GM12865 (cell line): ENCODE measurements at regions not wholly inside any gene's neighbourhood (a gene's known extent, or its start where the extent isn't known, plus 50 kb on each side); places are given as distances from the start of the nearest gene placed in this dataset.

Source experiments
- DNase-seq: peaks from one replicate; pipeline ENCODE4 v3.0.0; 2010; ENCODE audit warnings: low read depth
- H3K4me3 ChIP-seq: 2 replicates; pipeline ENCODE4 v1.5.1; 2011; ENCODE audit warnings: mild to moderate bottlenecking, low read depth, low read length, control low read depth
- TF ChIP-seq, protein P1 (sequence below): IDR thresholded peaks from 2 replicates; pipeline ENCODE4 v1.5.1; 2011; ENCODE audit warnings: low read length, control low read depth, low read depth, inconsistent platforms; ENCODE audit not compliant: insufficient read depth; ENCODE audit errors: missing control alignments

DNA sequence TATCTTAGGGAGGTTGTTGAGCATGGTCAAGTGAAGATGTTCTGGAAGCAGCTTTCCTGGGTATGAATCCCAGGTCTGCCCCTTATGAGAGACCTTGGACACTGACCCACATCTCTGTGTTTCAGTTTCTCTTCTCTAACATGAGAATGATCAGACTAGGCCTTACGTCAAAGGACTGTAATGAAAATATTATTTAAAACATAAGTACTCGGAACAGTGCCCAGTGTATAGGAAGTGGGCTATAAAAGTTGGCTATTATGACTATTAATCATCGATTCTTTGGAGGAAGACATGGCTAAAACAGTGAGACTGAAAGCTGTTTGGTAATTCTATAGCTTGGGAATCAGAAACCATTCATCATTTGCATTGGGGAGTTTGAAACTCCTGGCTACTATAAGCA, 65.3 kb upstream of the MYO10 start:
- DNase-seq: no peak
- TF ChIP-seq, protein P1, sequence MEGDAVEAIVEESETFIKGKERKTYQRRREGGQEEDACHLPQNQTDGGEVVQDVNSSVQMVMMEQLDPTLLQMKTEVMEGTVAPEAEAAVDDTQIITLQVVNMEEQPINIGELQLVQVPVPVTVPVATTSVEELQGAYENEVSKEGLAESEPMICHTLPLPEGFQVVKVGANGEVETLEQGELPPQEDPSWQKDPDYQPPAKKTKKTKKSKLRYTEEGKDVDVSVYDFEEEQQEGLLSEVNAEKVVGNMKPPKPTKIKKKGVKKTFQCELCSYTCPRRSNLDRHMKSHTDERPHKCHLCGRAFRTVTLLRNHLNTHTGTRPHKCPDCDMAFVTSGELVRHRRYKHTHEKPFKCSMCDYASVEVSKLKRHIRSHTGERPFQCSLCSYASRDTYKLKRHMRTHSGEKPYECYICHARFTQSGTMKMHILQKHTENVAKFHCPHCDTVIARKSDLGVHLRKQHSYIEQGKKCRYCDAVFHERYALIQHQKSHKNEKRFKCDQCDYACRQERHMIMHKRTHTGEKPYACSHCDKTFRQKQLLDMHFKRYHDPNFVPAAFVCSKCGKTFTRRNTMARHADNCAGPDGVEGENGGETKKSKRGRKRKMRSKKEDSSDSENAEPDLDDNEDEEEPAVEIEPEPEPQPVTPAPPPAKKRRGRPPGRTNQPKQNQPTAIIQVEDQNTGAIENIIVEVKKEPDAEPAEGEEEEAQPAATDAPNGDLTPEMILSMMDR: no peak
- no peak overlapping the region for H3K4me3 ChIP-seq

DNA sequence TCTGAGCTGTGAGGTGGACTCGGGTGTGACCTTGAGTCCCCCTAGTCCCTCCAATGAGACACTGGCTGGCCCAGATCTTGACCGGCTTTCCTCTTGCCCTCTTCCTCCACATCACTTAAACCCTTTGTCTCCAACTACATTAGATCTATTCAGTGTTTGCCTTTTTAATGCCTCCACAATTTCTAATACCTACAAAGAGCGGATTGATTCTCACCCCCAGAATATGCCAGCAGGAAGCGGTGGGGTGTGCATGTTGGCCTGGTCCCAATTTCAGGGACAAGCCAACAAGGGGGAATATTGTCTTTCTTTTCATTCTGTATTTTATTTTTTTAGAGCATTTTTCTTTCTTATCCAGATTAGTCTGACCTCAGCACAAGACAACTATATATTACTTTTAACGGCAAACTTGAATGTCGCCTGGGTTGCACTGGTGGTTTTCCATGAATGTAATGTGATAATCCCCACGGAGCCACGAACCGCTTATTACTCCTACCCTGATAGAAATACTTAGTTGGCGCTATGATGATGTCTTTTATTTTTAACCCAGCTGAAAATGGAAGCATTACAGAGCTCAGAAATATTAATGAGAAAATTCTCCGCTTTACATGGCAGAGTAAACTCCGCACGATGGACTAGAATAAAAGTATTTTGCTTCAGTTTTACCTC, 68.5 kb upstream of the MYO10 start:
- no peak for DNase-seq
- no peak overlapping the region for H3K4me3 ChIP-seq
- TF ChIP-seq, protein P1: no peak

DNA sequence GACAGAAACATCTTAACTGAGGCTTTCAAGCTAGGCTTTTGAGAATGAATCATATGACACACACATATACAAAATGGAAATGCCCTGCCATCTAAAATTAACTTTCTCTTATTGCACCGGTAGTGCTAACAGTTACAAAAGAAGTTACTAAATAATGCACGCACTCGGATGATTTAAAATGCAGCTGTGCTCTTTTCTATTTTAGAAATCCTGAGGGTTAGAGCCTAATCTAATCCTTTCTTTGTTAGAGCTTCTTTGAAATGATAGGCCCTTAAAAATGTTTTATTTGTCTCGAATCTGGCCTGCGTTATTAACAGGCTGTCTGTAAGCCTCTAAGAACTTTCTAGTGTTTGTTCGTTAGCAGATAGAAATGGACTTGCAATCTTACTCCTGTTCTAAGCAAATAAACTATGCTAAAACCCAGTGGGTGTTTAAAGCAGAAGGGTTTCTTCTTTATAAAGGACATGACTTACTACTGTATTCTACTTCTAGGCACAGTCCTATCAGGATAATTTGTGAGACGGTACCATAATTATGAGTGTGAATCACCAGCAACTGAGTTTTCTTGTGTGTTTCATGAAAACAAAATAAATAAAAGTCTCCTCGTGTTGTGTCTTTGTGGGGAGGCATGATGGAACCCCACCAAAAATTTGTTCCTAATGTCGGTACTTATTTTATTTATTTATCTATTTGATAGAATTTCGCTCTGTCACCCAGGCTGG, 69.2 kb upstream of the MYO10 start:
- TF ChIP-seq, protein P1: no peak
- no peak for DNase-seq
- no peak overlapping the region for H3K4me3 ChIP-seq

DNA sequence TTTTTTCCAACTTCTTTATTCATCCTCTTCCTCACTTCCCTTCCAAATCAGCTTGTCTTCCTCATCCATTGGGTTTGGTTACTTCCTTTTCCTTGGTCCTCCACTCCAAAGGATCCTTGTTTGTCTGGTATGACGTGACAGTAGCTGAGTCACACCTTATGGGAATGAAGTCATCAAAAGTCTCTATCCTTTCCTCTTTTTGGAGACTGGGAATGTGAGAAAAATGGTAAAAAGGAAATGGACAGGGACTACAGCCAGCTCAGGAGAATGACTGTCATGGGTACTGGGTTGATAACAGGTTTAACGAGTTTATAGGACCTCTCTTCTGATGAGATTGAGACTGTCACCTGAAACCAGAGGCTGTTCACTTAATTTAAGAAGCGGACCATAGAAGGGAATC, 76.2 kb upstream of the MYO10 start:
- TF ChIP-seq, protein P1: no peak
- no peak overlapping the region for H3K4me3 ChIP-seq
- no peak for DNase-seq

DNA sequence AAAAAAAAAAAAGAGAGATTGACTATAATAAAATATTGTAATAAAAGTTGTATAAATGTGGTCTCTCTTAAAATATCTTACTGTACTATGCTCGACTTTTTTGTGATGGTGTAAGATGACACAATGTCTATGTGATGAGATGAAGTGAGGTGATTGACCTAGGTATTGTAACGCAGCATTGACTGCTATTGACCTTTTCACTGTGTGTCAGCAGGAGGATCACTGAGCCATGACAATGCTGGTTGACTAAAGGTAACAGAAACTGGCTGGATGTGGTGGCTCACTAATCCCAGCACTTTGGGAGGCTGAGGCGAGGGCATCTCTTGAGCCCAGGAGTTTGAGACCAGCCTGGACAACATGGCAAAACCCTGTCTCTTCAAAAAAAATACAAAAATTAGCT, 78.6 kb upstream of the MYO10 start:
- TF ChIP-seq, protein P1: no peak
- no peak for DNase-seq
- no peak overlapping the region for H3K4me3 ChIP-seq

DNA sequence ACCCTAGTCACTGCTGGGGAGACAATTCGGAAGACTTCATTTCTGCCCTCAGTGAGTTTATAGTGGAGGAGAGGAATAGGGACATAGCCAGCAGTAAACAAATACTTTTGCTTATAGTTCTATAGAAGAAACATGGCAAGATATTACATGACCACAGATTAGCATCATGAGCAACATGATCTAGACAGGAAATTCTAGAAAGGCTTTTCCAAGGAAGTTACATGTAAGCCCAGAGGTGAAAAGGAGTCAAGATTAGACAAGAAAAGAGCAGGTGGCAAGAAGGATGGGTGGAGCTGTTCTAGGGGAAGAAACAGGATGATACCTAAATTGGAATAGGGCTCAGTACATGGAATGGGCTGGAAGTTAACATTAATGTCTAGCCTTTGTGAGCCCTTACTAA, 82.8 kb upstream of the MYO10 start:
- H3K4me3 ChIP-seq: no peak overlapping the region
- TF ChIP-seq, protein P1: no peak
- DNase-seq: no peak

DNA sequence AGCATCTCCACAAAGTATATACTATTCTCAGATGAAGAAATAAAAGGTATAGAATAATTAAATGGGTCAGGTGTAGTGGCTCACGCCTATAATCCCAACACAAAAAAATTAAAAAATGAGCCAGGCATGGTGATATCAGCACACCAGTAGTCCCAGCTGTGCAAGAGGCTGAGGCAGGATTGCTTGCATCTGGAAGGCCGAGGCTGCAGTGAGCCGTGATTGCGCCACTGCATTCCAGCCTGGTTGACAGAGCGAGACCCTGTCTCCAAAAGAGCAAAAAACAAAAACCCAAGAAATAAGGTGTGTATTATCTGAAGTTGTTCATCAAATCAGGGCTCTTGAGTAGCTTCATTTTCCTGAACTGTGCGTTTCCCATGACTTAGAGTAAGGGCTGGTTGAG, 83.2 kb upstream of the MYO10 start:
- TF ChIP-seq, protein P1: no peak
- no peak for DNase-seq
- H3K4me3 ChIP-seq: no peak overlapping the region
